Activated CD4-positive, alpha-beta T cell treated with anti-CD3 and anti-CD28 coated beads for 36 hours (primary cell): ENCODE measurements at regions not wholly inside any gene's neighbourhood (a gene's known extent, or its start where the extent isn't known, plus 50 kb on each side); places are given as distances from the start of the nearest gene placed in this dataset.
A peak's percentile ranks its signal among the peaks of the same experiment; 100 is the strongest.

Experiments used
- ATAC-seq: fragments of 200-7000 bp; cut with Tn5 transposase; one replicate; pipeline ENCODE4 v1.10.0; 2021; ENCODE audit warnings: mild to moderate bottlenecking, moderate library complexity
- CTCF ChIA-PET: fragments of 350-600 bp; sonication (Branson Sonifier 250); formaldehyde crosslinking; loops from one replicate; lab custom pipeline; 2021; ENCODE audit warnings: antibody characterized with exemption; lab: Charles Lee
- POLR2A ChIA-PET: fragments of 350-600 bp; sonication (Branson Sonifier 250); formaldehyde crosslinking; loops from one replicate; lab custom pipeline; 2021; ENCODE audit warnings: antibody characterized with exemption, inconsistent platforms; lab: Charles Lee
- DNase-seq: peaks from one replicate; pipeline ENCODE4 v3.0.0-alpha.2; 2020
- H3K27ac Mint-ChIP-seq: one replicate; pipeline ENCODE4 v1.8.0; 2021; ENCODE audit warnings: mixed read lengths
- H3K27me3 Mint-ChIP-seq: one replicate; pipeline ENCODE4 v1.8.0; 2021; ENCODE audit warnings: mixed read lengths
- H3K36me3 Mint-ChIP-seq: one replicate; pipeline ENCODE4 v1.8.0; 2021; ENCODE audit warnings: low read depth, mixed read lengths
- H3K4me1 Mint-ChIP-seq: one replicate; pipeline ENCODE4 v1.8.0; 2021; ENCODE audit warnings: mixed read lengths
- H3K4me3 Mint-ChIP-seq: one replicate; pipeline ENCODE4 v1.8.0; 2021; ENCODE audit warnings: mild to moderate bottlenecking, moderate library complexity, mixed read lengths
- H3K9me3 Mint-ChIP-seq: one replicate; pipeline ENCODE4 v1.8.0; 2021; ENCODE audit warnings: low read depth, mixed read lengths
- intact Hi-C, 2 experiments: fragments of 100-400 bp; cut with DNase I in 1 of 2; cut with micrococcal nuclease in 1 of 2; formaldehyde crosslinking; loops; one replicate each; pipeline versions ENCODE4 v1.14.2 to v1.15.1; 2022 to 2024; cut with DNase I, micrococcal nuclease

GRCh38 chr17:77825621-77826020 is 132.9 kb upstream of the TNRC6C start:
- no peaks in the 10 kb centered on the region for H3K36me3 Mint-ChIP-seq

GRCh38 chr17:77826132-77826873 is 132.2 kb upstream of the TNRC6C start:
- Mint-ChIP-seq H3K4me3 (no peak overlapping the region), H3K9me3 (no peaks in the 10 kb centered on the region), H3K27me3 (no peaks in the 10 kb centered on the region), H3K27ac (no peak overlapping the region), H3K4me1 (peaks cover 13% of the 10 kb centered on the region), H3K36me3 (no peaks in the 10 kb centered on the region)
- DNase-seq = no peak
- CTCF ChIA-PET = interaction anchor here (0.6 kb wide), 1 partner anchor 136 kb away, joined by 4 read pairs; no protein-coding TSS in a partner anchor
- intact Hi-C loops = no loop called here
- POLR2A ChIA-PET = no interaction called here
- ATAC-seq = no peak

More at GRCh38 chr17:77825621-77826020, 132.9 kb upstream of the TNRC6C start:
- intact Hi-C loops = no loop called here
- ChIA-PET POLR2A (no interaction called here), CTCF (no interaction called here)
- no peak for DNase-seq
- no peaks in the 10 kb centered on the region for H3K9me3 Mint-ChIP-seq
- H3K4me1 Mint-ChIP-seq = peaks cover 10% of the 10 kb centered on the region
- H3K27ac Mint-ChIP-seq = no peak overlapping the region
- no peaks in the 10 kb centered on the region for H3K27me3 Mint-ChIP-seq
- no peak overlapping the region for H3K4me3 Mint-ChIP-seq
- ATAC-seq = no peak

DNA sequence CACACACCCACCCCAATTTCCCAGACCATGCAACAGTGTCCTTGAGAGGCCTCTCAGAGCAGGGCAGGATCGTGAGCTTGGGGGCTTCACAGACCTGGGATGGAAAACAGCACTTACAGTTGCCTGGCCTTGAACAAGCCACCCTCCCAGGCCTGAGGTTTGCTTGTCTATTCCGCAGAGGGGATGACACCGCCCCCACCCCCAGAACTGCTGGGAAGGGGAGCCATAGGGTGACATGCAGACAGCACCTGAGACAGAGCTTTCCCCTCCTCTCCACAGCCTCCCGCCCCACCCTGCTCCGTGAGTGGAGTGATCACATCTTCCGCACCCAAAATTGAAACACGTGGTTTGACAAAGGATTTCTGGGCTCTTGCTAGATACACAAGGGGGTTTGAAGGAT is 131.5 kb upstream of the TNRC6C start:
- H3K4me3 Mint-ChIP-seq = no peak overlapping the region
- intact Hi-C loops = no loop called here
- H3K9me3 Mint-ChIP-seq = no peaks in the 10 kb centered on the region
- ChIA-PET POLR2A (no interaction called here), CTCF (interaction anchor here (0.6 kb wide), 1 partner anchor 135 kb away, joined by 4 read pairs; no protein-coding TSS in a partner anchor)
- peaks cover 14% of the 10 kb centered on the region for H3K4me1 Mint-ChIP-seq
- no peak overlapping the region for H3K27ac Mint-ChIP-seq
- no peak for DNase-seq
- no peaks in the 10 kb centered on the region for H3K36me3 Mint-ChIP-seq
- no peaks in the 10 kb centered on the region for H3K27me3 Mint-ChIP-seq
- ATAC-seq = no peak

GRCh38 chr17:77827511-77827910 is 131.0 kb upstream of the TNRC6C start:
- H3K27ac Mint-ChIP-seq = no peak overlapping the region
- no peak for DNase-seq
- H3K36me3 Mint-ChIP-seq = no peaks in the 10 kb centered on the region
- no peaks in the 10 kb centered on the region for H3K27me3 Mint-ChIP-seq
- intact Hi-C loops = no loop called here
- no peaks in the 10 kb centered on the region for H3K9me3 Mint-ChIP-seq
- POLR2A ChIA-PET = no interaction called here
- H3K4me3 Mint-ChIP-seq = no peak overlapping the region
- CTCF ChIA-PET = interaction anchor here (0.6 kb wide), 1 partner anchor 133 kb away, joined by 4 read pairs; no protein-coding TSS in a partner anchor
- no peak for ATAC-seq
- H3K4me1 Mint-ChIP-seq = peaks cover 14% of the 10 kb centered on the region

- ATAC-seq (no peak), DNase-seq (no peak)
- CTCF ChIA-PET = no interaction called here
- intact Hi-C loops = no loop called here
- Mint-ChIP-seq H3K27me3 (no peaks in the 10 kb centered on the region), H3K4me1 (peaks cover 18% of the 10 kb centered on the region), H3K27ac (no peak overlapping the region), H3K9me3 (no peaks in the 10 kb centered on the region), H3K4me3 (no peak overlapping the region), H3K36me3 (no peaks in the 10 kb centered on the region)
- POLR2A ChIA-PET = no interaction called here
These were observed 129.6 kb upstream of the TNRC6C start for GRCh38 chr17:77828749-77829539.

DNA sequence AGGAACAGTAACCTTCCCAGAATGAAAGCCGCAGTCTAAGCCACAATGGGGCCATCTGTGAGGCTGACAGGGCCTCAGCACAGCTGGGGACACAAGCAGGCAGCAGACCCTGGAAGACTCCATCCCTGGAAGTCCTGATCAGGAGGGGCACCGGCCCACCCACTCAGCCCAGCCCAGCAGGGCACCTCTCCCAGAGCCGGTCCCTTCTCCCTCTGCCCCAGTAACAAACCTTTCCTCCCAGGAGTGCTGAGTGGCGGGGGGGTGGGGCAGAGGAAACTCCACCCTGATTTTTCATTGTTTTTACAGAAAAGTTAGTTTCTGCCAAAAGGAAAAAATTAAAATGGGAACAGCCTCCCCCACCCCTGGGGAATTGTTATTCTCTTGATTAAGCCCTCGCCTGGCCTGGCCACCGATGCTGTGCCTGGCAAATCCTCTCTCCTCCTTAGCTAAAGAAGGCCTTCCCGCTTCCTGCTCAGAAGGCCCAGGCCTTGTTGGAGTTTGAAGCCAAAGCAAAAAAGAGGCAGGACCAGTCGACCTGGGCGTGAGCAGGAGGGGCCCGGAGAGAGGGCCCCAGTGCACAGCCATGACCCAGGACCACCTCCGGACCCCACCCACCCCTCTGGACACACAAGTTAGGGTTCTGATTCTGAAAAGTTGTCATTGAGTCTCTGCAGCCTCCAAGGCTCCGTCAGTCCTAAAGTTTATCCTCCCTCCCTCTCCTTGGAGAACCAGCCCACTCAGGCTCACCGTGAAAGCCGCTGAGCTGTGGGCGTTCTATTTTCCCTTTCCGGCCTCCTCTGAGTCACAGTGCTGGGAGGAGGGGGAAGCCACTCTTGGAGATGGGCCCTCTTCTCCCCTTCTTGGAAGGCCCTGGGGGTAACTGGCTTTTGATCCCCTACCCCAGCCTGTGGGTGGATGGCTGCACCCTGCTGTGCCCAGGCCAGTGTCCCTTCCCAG is 128.4 kb upstream of the TNRC6C start:
- H3K9me3 Mint-ChIP-seq = no peaks in the 10 kb centered on the region
- peaks cover 29% of the 10 kb centered on the region for H3K4me1 Mint-ChIP-seq
- ATAC-seq = no peak
- no peak overlapping the region for H3K4me3 Mint-ChIP-seq
- ChIA-PET POLR2A (no interaction called here), CTCF (no interaction called here)
- H3K27me3 Mint-ChIP-seq = no peaks in the 10 kb centered on the region
- H3K36me3 Mint-ChIP-seq = no peaks in the 10 kb centered on the region
- DNase-seq = peak; percentile 34
- no peak overlapping the region for H3K27ac Mint-ChIP-seq
- intact Hi-C loops = loop anchor here in 1 of 2 experiments (2.0 kb wide), 1 partner anchor 23 kb away; no protein-coding TSS in a partner anchor

- CTCF ChIA-PET = interaction anchor here (0.6 kb wide), 1 partner anchor 88 kb away, joined by 3 read pairs; no protein-coding TSS in a partner anchor
- POLR2A ChIA-PET = no interaction called here
- Mint-ChIP-seq H3K27me3 (no peaks in the 10 kb centered on the region), H3K4me1 (peaks cover 33% of the 10 kb centered on the region), H3K4me3 (no peak overlapping the region), H3K27ac (no peak overlapping the region), H3K9me3 (no peaks in the 10 kb centered on the region), H3K36me3 (no peaks in the 10 kb centered on the region)
- ATAC-seq = no peak
- DNase-seq = no peak
- intact Hi-C loops = loop anchor here in 1 of 2 experiments (2.0 kb wide), 1 partner anchor 24 kb away; no protein-coding TSS in a partner anchor
These were observed 127.6 kb upstream of the TNRC6C start for GRCh38 chr17:77830816-77831473.

- Mint-ChIP-seq H3K4me1 (peaks cover 38% of the 10 kb centered on the region), H3K27me3 (no peaks in the 10 kb centered on the region), H3K4me3 (no peak overlapping the region), H3K36me3 (no peaks in the 10 kb centered on the region), H3K27ac (no peak overlapping the region), H3K9me3 (no peaks in the 10 kb centered on the region)
- DNase-seq = no peak
- ChIA-PET POLR2A (interaction anchor here (0.6 kb wide), 1 partner anchor 12 kb away, joined by 3 read pairs; no protein-coding TSS in a partner anchor), CTCF (interaction anchor here (0.6 kb wide), 1 partner anchor 89 kb away, joined by 3 read pairs; no protein-coding TSS in a partner anchor)
- intact Hi-C loops = loop anchor here in 1 of 2 experiments (2.0 kb wide), 1 partner anchor 25 kb away; no protein-coding TSS in a partner anchor
- no peak for ATAC-seq
These were observed 126.9 kb upstream of the TNRC6C start for GRCh38 chr17:77831474-77832179.

DNA sequence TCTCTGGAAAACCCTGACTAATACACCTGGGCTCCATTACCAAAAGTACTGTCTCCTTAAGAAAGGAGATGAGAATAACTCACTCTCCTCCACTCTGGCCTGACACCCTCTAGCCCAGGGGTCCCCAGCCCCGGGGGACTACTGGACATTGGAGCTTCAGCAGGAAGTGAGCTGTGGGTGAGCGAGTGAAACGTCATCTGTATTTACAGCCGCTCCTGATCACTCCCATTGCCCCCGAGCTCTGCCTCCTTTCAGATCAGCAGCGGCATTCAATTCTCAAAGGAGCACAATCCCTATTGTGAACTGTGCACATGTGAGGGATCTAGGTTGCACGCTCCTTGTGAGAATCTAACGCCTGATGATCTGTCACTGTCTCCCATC is 126.3 kb upstream of the TNRC6C start:
- Mint-ChIP-seq H3K9me3 (no peaks in the 10 kb centered on the region), H3K4me1 (peaks cover 43% of the 10 kb centered on the region), H3K4me3 (no peak overlapping the region), H3K27me3 (no peaks in the 10 kb centered on the region), H3K27ac (no peak overlapping the region), H3K36me3 (no peaks in the 10 kb centered on the region)
- DNase-seq (no peak), ATAC-seq (no peak)
- CTCF ChIA-PET = no interaction called here
- POLR2A ChIA-PET = no interaction called here
- intact Hi-C loops = no loop called here

GRCh38 chr17:77833769-77834168 is 124.7 kb upstream of the TNRC6C start:
- ChIA-PET CTCF (interaction anchor here (0.6 kb wide), 2 partner anchors 10 to 304 kb away, joined by 3 read pairs; no protein-coding TSS in a partner anchor), POLR2A (interaction anchor here (0.6 to 1.3 kb wide), 2 partner anchors 56 to 125 kb away, joined by 4 to 5 read pairs; partner anchors contain the start of gene TNRC6C)
- intact Hi-C loops = loop anchor here (1.0 kb wide), 2 partner anchors 9 to 10 kb away; no protein-coding TSS in a partner anchor
- no peak for DNase-seq
- H3K4me3 Mint-ChIP-seq = no peak overlapping the region
- H3K36me3 Mint-ChIP-seq = no peaks in the 10 kb centered on the region
- H3K4me1 Mint-ChIP-seq = peaks cover 51% of the 10 kb centered on the region
- no peaks in the 10 kb centered on the region for H3K27me3 Mint-ChIP-seq
- no peak overlapping the region for H3K27ac Mint-ChIP-seq
- ATAC-seq = no peak
- H3K9me3 Mint-ChIP-seq = peaks cover 2% of the 10 kb centered on the region
